ENCODE measurements at regions not wholly inside any gene's neighbourhood (a gene's known extent, or its start where the extent isn't known, plus 50 kb on each side); places are given as distances from the start of the nearest gene placed in this dataset.

DNA sequence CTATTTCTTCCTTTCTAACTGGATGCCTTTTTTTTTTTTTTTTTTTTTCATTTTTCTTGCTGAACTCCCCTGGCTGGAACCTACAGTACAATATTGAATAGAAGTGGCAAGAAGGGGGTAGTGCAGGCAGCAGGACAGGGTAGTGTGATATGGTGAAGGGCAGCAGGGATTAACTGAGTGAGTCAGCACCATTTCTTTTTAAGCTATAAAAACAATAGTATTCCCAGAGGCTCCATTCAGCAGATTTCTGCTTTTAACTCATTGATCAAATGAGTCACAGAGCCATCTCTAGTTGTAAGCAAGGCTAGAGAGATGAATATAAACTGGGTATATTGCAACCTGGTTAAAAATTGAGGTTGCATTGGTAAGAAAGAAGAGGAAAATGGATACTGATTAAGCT, 53.6 kb upstream of the SETD7 start:
- TF ChIP-seq, protein P1, sequence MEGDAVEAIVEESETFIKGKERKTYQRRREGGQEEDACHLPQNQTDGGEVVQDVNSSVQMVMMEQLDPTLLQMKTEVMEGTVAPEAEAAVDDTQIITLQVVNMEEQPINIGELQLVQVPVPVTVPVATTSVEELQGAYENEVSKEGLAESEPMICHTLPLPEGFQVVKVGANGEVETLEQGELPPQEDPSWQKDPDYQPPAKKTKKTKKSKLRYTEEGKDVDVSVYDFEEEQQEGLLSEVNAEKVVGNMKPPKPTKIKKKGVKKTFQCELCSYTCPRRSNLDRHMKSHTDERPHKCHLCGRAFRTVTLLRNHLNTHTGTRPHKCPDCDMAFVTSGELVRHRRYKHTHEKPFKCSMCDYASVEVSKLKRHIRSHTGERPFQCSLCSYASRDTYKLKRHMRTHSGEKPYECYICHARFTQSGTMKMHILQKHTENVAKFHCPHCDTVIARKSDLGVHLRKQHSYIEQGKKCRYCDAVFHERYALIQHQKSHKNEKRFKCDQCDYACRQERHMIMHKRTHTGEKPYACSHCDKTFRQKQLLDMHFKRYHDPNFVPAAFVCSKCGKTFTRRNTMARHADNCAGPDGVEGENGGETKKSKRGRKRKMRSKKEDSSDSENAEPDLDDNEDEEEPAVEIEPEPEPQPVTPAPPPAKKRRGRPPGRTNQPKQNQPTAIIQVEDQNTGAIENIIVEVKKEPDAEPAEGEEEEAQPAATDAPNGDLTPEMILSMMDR (conservative IDR thresholded peaks at IDR 0.05 in 1 of 2, IDR thresholded peaks at IDR 0.05 in 1 of 2; ENCODE audit: low read depth in 1 of 2, low read length in 2 of 2): no peak
- TF ChIP-seq EZH2 (IDR thresholded peaks at IDR 0.05; ENCODE audit: low read length, missing control alignments): no peak

Measured in fibroblast of lung (primary cell).